ENCODE measurements at regions not wholly inside any gene's neighbourhood (a gene's known extent, or its start where the extent isn't known, plus 50 kb on each side); places are given as distances from the start of the nearest gene placed in this dataset.

DNA sequence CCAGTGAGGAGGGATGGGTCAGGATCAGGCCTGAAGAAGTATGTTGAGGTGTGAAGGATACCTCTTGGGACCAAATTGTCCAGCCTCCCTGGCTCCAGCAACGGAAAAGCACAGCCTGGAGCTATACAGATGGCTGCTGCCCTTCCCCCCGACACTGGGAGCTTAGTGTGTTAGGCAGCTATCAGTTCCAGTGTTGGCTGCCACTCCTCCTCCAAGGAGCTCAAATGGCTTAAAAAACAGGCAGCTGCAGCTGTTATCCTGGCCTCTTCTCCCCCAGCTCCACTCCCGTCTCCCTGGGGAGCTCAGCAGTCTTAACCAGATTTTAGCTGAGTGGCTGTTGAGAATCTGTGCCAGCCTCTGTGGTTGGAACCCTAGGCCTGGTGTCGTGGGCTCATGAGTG lies 225.0 kb downstream of the JRKL start:
- DNase-seq: no peak

DNA sequence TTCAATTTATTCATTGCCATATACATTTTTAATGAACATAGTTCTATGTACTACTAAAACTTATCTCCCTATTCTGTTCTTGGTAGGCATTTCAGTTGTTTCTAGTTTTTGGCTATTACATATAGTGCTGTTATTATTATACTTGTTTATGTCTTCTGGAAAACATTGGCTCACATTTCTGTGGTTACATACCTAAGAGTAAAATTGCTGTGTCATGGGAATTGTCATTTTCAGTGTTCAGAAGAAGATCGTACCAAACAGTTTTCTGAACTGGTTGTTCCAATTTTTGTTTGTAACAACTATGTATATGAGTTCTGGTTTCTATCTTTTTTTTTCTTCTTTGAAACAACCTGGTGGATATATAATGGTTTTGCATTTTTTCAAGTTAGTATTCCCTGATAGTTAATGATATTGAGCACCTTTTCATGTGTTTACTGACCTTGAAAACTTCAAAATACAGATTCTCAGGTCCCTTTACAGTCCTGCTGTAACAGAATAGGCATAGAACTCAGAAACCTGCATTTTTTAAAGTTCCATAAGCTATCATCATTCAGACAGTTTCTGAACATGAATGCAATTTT lies 230.7 kb downstream of the JRKL start:
- no peak for DNase-seq

DNA sequence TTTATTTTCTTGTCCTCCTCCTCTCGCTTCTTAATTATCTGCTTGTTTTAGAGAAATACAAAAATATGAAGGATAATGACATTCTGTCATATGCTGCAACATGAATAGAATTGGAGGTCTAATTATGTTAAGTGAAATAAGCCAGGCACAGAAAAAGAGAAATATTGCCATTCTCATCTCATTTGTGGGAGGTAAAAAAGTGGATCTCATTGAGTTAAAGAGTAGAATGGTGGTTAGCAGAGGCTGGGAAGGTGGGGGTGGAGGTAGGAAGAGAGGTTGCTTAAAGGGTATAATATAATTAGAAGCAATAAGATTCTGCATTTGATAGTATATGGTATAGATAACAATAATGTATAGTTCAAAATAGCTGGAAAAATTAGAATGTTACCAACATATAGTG lies 231.3 kb downstream of the JRKL start:
- DNase-seq: no peak

DNA sequence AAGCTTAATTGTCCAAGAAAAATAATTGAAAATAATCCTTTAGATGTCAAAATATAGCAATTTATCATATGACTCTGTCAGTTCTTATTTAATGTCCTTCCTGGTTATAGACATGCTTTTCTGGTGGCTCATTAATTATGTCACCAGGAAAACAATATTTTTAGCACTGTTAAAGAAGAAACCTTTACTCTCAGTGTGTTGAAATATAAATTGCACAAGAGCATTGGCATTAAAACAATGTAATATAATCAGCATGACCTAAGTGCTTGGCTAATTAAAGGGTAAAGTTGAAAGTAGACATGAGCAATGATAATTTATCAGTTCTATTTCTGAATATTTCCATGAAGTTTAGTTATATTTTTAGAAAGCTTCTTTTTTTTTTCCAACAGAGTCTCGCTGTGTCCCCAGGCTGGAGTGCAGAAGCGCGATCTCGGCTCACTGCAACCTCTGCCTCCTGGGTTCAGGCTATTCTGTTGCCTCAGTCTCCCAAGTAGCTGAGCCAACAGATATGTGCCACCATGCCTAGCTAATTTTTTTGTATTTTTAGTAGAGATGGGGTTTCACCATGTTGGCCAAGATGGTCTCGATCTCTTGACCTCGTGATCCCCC lies 232.3 kb downstream of the JRKL start:
- DNase-seq: no peak

DNA sequence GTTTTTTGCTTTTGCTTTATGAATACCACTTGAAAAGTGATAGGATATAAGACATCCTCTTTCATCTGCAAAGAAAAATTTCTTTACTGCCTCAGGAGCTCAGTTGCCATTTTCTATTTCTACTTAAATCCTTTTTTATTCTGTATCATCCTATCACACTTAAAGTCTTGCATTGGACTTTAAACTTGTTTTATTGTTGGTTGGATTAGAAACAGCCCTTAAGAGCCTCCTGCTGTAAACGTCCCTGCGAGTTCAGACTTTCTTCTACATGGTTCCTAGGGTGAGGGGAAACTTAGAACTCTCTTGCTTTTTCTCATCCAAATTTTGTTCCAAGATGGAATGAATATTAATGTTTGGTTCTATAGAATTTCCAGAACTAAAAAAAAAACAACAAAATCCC lies 234.3 kb downstream of the JRKL start:
- no peak for DNase-seq

DNA sequence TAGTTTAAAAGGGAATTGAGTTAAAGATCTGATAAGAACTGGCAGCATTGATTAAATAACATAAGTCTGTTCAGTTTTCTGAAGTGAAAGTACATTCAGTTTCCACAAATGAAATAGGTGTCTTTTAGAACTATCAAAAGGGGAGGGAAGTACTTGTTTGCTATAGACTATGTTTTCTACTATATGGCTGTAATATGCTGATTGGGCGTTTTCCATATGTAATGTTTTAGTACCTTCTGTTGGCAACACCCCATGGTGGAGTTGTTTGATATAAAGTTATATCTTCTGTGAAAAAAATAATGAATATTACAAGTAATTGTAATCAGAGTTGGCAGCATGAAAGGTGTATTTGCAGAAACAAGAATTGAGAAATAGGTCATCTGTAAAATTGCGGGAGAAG lies 237.6 kb downstream of the JRKL start:
- no peak for DNase-seq

DNA sequence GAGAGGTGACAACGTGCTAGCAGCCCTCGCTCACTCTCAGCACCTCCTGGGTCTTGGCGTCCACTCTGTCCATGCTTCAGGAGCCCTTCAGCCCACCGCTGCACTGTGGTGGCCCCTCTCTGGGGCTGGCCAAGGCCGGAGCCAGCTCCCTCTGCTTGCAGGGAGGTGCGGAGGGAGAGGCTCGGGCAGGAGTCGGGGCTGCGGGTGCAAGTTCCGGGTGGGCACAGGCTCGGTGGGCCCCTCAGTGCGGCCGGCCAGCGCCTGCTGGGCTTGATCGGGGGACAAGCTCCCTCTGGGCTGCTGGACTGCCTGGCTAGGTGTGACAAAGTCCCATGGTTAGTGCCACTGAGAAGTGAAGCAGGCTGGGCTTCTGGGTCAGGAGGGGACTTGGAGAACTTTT lies 245.8 kb downstream of the JRKL start:
- DNase-seq: no peak

DNA sequence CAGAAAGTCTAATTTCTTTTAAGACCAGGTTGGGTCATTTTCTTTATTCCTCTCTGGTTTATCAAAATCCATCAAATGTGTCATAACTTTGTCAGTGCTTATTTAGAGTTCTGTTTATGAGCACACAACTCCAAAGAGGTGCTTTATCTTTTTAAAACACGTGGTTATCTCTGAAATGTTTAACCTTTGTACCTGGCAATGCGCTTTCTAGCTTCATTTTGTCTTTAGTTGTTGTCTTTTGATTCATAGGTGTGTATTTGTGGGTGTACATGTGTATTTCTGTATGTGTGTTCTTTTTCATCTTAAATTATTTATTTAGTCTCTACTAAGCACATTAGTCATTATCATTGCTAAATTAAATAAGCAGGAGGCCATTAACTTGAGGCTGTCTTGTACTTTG lies 251.4 kb downstream of the JRKL start:
- DNase-seq: no peak

DNA sequence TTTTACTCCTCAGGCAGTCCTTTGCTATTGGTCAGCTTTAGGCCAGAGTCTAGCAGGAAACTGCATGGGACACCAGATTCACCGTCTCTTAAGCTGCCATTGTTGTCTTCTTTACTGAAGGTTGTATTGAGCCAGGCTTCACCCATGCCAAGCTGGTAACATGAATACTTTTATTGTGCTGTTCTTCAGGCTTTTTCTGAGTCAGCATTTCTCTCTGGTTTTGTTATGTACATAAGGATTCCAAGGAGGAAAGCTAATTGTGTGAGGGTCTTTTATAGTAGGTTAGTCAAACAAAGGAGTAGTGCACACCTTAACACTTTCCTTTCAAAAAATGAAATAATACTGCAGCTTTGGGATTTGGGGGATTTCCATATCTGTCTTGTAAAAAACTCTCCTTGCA lies 252.8 kb downstream of the JRKL start:
- no peak for DNase-seq

DNA sequence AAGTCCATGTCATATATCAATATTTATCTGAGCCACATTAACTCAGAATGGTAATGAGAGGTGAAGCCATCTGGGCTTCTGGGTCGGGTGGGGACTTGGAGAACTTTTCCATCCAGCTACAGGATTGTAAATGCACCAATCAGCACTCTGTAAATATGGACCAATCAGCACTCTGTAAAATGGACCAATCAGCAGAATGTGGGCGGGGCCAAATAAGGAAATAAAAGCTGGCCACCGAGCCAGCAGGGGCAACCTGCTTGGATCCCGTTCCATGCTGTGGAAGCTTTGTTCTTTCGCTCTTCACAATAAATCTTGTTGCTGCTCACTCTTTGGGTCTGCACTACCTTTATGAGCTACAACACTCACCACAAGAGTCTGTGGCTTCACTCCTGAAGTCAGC lies 253.4 kb downstream of the JRKL start:
- no peak for DNase-seq

DNA sequence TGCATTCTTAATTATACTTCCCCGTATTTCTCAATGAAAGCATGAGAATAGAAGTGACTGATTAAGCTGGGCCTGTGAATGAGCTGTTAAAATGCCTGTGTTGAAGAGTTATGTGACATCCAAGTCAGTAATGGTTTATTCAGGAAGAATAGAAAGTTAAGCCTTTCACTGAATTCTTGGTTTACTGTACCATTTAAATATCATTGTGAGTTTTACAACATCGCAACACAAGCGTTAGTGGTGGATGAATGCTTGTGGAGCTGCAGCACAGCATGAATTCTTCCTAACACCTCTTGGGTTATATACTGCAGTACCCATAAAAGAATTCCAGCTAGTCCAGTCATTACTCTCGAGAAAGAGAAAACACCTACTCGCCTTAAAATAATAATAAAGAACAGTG lies 257.8 kb downstream of the JRKL start:
- no peak for DNase-seq

DNA sequence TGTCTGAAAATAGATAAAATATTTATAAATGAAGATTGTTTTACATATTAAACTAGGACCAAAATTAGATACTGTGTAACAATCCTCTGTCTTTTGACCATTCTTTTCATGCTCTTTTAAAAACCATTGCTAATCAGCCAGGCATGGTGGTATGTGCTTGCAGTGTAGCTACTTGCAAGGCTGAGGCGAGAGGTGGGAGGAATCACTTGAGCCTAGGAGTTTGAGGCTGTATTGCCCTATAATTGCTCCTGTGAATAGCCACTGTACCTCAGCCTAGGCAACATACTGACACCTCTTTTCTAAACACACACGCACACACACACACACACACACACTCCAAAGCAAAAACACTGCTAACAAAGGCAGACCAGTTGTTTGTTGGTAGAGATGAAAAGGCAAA lies 259.2 kb downstream of the JRKL start:
- no peak for DNase-seq

DNA sequence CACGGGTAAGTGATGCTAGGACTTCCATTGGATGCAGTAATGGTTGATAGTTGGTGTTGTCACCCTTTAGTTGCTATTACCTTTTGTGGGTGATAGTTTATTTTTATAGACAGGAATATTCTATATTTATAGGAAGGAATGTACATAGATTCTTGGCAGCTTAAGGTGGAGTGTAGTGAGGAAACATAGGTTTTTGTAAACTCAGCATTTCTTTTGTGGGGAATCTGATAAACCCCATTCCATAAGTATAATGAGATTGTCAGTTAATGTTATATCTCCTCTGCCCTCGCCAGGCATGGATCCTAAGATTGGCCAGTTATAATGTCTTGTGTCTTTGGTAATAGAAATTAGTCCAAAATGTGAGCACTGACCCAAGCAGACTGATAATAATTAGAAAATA lies 262.7 kb downstream of the JRKL start:
- no peak for DNase-seq

DNA sequence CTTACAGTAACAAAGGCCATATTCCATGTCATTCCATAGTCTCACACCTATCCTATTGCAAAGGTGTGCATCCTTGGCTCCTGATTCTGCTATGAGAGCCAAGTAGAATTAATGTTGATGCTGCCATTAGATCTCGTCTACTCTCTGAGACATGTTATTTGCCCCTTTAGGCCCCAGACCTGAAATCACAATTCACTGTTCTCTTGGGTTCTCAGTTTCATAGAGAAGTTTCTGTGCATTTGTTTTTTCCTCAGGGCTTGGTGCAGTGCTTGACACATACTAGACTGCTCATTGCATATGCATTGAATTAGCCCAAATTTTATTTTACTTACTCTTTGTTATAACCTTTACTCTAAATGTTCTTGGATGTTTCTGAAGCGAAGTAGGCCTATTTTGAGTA lies 265.7 kb downstream of the JRKL start:
- no peak for DNase-seq

DNA sequence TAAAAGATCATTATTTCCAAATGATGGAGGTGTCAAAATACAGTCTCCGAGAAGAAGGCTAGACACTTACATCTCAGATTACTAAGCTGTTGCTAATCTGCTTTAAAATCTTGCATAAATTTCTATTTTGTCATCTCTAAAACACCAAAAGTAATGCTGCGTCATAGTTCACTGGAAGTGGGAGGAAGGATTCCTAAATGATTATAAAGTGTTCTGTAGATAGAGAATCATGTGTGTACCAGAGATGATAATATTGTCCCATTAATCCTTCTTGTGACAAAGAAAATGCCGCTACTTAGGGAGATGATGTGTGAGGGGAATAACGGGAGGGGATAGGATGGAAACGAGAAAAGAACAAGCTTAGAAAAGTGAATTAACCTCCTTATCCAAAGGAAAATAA lies 268.6 kb downstream of the JRKL start:
- no peak for DNase-seq

DNA sequence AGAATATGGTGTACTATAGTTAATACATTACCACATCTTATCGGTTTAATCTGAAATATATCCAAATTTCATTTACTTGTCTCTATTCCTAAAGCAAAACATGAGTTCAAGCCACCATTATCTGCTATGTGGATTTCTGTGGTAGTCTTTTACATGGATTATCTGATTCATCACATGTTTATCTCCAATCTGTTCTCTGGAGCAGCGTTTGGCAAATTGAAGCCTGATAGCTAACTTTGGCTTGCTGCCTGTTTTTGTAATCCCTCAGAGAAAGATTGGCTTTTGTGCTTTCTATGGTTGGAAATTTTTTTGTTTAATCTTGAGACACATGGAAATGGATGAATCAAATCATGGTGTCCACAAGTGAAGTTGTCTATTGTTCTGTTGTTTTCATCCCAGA lies 274.3 kb downstream of the JRKL start:
- DNase-seq: no peak

DNA sequence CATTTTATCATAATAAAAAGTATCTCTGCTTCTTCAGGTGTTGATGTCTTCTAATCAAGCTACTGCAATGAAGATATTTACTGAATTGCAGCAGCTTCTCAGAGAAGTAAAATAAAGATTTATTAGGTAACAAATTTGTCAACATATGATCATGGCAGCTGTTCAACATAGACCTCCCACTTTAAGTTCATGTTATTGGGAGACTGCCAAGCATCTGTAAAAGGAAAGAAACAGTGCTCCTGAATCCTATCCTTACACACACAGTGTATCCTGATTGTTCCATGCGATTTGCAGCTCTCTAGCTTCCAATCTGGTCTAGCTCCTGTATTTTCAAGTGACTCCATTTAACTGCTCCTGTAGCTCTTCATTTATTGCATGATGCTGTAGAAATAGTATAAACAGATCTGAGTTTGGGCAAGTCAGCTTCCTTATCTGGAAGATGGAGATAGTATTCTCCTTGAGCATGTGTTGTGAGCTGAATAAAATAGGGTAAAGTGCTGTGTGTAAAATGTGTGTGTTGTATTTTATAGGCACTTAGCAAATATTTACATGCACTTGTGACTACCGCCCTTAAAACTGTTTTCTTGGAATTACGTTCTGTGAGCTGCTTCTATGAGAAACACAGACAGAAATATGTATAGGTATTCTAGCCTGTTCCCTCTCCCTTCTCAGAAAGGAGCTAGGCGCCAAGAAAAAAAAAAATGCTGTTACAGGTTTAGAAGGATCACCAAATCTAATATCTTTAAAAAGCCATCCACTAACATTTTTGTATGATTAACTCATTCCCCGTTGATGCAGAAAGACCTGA lies 290.6 kb downstream of the JRKL start:
- DNase-seq: no peak

DNA sequence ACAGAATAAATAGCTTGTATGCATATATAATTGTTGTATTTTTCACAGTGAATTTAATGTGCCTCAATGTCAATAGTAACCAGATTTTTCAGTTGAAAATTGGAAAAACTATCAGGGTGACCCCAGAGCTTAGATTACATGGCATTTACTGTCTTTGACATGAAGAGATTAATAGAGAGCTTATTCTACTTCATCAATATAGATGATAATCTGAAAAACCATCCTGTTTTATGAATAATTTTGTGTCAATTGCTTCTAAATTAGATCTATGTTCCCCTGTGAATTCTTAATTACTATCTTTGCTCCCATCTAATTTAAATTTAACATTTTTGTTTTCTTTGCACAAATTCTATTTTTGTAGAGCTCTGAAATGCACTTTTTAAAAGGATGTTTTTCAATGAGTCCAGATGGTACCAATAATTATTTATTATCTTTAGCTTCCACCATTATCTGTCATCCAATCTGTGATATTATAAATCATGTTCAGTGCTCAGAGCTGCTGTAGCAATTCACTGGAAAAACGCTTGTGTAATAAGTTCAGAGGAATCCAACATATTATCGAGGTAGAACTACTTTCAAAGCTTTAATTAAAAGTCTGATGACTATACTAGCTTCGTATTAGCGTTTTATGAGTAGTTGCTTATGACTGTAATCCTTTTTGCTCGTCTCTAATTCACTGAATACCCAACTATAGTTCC lies 291.4 kb downstream of the JRKL start:
- no peak for DNase-seq

DNA sequence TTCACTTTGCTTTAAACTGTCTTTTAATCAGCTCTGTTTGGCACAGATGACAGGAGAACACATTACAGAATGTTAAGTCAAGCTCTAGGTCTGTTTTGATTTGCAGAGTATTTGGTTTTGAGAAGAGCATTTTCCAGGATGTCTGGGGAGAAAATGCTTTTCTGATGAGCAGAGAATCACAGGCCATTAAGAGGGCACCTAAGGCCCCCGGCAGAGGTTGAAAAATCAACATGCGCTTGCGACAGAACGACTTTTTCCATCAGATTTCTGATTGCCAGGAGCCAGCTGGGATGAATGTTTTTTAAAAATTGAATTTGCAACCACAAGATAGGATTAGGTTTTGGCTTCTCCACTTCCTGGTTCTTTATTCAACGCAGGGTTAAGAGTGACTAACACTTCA lies 304.5 kb downstream of the JRKL start:
- no peak for DNase-seq

DNA sequence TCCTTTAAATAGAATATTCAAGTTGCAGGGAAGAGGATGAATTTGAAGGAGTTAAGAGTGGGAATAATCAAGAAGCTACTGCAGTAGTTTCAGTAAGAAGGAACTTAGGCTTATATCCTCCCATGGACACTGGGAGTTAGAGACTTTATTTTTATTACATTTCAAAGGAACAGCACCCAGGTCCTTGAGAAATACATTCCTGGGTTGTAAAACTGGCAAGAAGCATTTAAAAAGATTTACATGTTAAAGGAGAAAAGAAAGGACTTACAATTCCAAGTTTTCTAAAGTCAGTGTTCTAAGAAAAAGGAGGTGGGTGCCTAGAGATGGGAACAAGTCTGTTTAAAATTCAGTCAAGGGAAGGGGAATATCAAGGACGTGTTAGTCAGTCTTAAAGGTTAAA lies 306.9 kb downstream of the JRKL start:
- no peak for DNase-seq

DNA sequence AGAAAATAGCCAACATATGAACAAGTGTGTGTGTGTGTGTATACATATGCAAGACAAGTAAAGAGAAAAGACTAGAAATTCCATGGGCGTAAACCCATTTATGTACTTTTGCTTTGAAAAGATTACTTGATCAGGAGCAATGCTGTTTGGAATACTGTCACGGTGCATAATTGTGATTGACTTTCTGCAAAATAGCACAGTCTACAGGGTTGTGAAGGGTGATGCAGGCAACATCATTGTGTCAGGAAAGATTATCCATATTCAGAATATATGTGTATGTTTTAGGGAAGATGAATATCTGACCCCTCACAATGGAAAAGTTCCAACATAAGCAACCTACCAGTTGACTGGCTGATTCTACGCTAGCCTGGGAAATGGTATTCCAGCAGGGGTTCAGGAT lies 307.7 kb downstream of the JRKL start:
- no peak for DNase-seq

DNA sequence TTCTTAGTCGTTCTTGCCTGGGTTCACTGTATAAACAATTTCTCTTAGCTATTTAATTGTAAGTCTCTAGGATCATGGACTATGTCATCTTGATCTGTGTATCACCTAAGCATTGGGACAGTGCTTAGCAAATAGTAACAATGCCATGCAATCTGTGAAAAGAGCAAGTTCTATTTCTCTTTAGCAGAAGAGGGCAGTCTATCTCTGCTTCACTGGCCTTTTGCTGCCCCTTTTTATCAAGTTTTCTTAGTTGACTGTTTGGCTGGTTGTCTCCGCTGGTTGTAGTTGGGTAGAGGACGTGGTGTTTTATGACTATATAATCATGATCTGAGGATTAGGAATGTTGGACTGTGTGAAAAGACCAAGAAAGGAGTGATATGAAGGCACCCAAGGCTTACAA lies 315.0 kb downstream of the JRKL start:
- DNase-seq: no peak

DNA sequence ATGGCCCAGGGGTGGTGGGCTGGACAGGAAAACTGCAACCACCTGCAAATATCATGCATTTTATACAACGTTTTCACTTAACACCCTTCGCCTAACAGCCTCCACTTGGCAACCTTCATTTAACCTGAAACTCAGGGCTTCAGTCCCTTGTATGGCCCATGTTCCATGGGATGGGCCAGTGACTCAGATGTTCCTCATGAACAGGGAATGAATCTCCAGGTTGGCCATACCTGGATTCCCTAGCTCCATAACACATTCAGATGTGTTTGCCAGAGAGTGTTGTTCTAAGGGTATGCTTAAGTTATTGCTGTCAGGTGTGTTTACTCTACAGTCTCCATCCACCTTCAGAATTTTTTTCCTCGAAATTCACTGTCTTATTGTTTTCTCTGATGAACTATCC lies 316.9 kb downstream of the JRKL start:
- DNase-seq: no peak

DNA sequence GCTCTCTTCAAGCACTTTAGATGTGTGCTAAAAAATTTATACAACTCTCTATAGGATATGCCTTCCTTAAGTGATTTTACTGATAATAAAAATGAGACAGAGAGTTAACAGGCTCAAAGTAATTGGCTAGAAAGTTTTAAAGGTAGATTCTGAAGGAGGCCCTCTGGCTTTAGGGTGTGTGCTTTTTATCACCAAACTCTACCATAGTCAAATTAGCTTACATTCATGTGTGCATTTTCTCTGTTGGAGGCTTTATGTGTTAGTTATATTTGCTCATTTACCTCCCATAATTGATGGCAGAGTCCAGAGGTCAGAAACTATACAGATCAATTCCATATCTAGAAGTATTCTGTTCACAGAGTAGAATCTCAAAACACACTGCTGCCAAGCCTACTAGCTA lies 317.5 kb downstream of the JRKL start:
- DNase-seq: no peak
